ENCODE measurements at regions not wholly inside any gene's neighbourhood (a gene's known extent, or its start where the extent isn't known, plus 50 kb on each side); places are given as distances from the start of the nearest gene placed in this dataset.

- no peak overlapping the region for H3K27ac ChIP-seq
- no peak for ATAC-seq
These were observed 244.7 kb upstream of the ZPLD1 start for GRCh38 chr3:102189956-102190723.

GRCh38 chr3:102192575-102192974 is 242.2 kb upstream of the ZPLD1 start:
- DNase-seq: no peak
- no peak overlapping the region for H3K4me3 ChIP-seq
- H3K27ac ChIP-seq: no peak overlapping the region
- no peaks in the 10 kb centered on the region for H3K36me3 ChIP-seq
- peaks cover 15% of the 10 kb centered on the region for H3K4me1 ChIP-seq
- no peaks in the 10 kb centered on the region for H3K27me3 ChIP-seq (ENCODE audit: low read depth)
- peak; percentile 55 for ATAC-seq
- no peaks in the 10 kb centered on the region for H3K9me3 ChIP-seq
- intact Hi-C loops (cut with DNase I): no loop called here
- TF ChIP-seq CTCF (IDR thresholded peaks at IDR 0.05): no peak

More at GRCh38 chr3:102189956-102190723, 244.7 kb upstream of the ZPLD1 start:
- Histone ChIP-seq H3K9me3 (no peaks in the 10 kb centered on the region), H3K4me1 (peaks cover 8% of the 10 kb centered on the region), H3K4me3 (no peak overlapping the region), H3K36me3 (no peaks in the 10 kb centered on the region), H3K27me3 (ENCODE audit: low read depth) (no peaks in the 10 kb centered on the region)
- no peak for DNase-seq
- intact Hi-C loops (cut with DNase I): no loop called here
- TF ChIP-seq CTCF (IDR thresholded peaks at IDR 0.05): no peak

GRCh38 chr3:102193255-102193654 is 241.6 kb upstream of the ZPLD1 start:
- ATAC-seq (no peak), DNase-seq (no peak)
- no peak overlapping the region for H3K4me3 ChIP-seq
- H3K36me3 ChIP-seq: no peaks in the 10 kb centered on the region
- no peaks in the 10 kb centered on the region for H3K27me3 ChIP-seq (ENCODE audit: low read depth)
- no peak for TF ChIP-seq CTCF (IDR thresholded peaks at IDR 0.05)
- peak overlapping the region; percentile 44 for H3K27ac ChIP-seq
- intact Hi-C loops (cut with DNase I): no loop called here
- H3K4me1 ChIP-seq: peaks cover 15% of the 10 kb centered on the region
- no peaks in the 10 kb centered on the region for H3K9me3 ChIP-seq

GRCh38 chr3:102194001-102194400 is 240.8 kb upstream of the ZPLD1 start:
- H3K9me3 ChIP-seq: no peaks in the 10 kb centered on the region
- no peak overlapping the region for H3K4me3 ChIP-seq
- peaks cover 15% of the 10 kb centered on the region for H3K4me1 ChIP-seq
- peak overlapping the region; percentile 44 for H3K27ac ChIP-seq
- TF ChIP-seq CTCF (IDR thresholded peaks at IDR 0.05): no peak
- H3K36me3 ChIP-seq: no peaks in the 10 kb centered on the region
- no peaks in the 10 kb centered on the region for H3K27me3 ChIP-seq (ENCODE audit: low read depth)
- ATAC-seq (no peak), DNase-seq (no peak)
- intact Hi-C loops (cut with DNase I): no loop called here

- TF ChIP-seq CTCF (IDR thresholded peaks at IDR 0.05): no peak
- H3K27ac ChIP-seq: peak overlapping the region; percentile 27
These were observed 240.1 kb upstream of the ZPLD1 start for GRCh38 chr3:102194760-102195159.

More at GRCh38 chr3:102194760-102195159, 240.1 kb upstream of the ZPLD1 start:
- Histone ChIP-seq H3K9me3 (no peaks in the 10 kb centered on the region), H3K27me3 (ENCODE audit: low read depth) (no peaks in the 10 kb centered on the region), H3K36me3 (no peaks in the 10 kb centered on the region), H3K4me1 (peaks cover 15% of the 10 kb centered on the region), H3K4me3 (no peak overlapping the region)
- intact Hi-C loops (cut with DNase I): no loop called here
- DNase-seq (no peak), ATAC-seq (no peak)
